Prostate gland (tissue), 2 donors: ENCODE measurements at regions not wholly inside any gene's neighbourhood (a gene's known extent, or its start where the extent isn't known, plus 50 kb on each side); places are given as distances from the start of the nearest gene placed in this dataset.

Source experiments
- DNase-seq: peaks from one replicate; pipeline ENCODE4 v3.0.0-alpha.2; 2019; ENCODE audit warnings: low spot score
- H3K27ac ChIP-seq, 2 donors: fragments of 200-600 bp; sonication (generic); 2 replicates each; pipeline ENCODE4 v1.5.1; 2017 to 2019
- H3K27me3 ChIP-seq: fragments of 200-600 bp; sonication (generic); replicated peaks from 2 replicates; pipeline ENCODE4 v1.5.1; 2019; ENCODE audit not compliant: insufficient read depth
- H3K36me3 ChIP-seq, 2 donors: fragments of 200-600 bp; sonication (generic); 1 replicate in 1 of 2; 2 replicates in 1 of 2; pipeline versions ENCODE4 v1.5.1 to v1.8.1; 2017 to 2019
- H3K4me1 ChIP-seq: fragments of 200-600 bp; sonication (generic); replicated peaks from 2 replicates; pipeline ENCODE4 v1.5.1; 2019
- H3K4me3 ChIP-seq, 2 donors: fragments of 200-600 bp; sonication (generic); 2 replicates each; pipeline ENCODE4 v1.5.1; 2017 to 2019
- H3K9me3 ChIP-seq: fragments of 200-600 bp; sonication (generic); 2 replicates; pipeline ENCODE4 v1.5.1; 2017
- POLR2A ChIP-seq: fragments of 450-650 bp; IDR thresholded peaks from one replicate; pipeline ENCODE4 v1.6.1; 2016; ENCODE audit warnings: antibody characterized with exemption, mild to moderate bottlenecking
- POLR2AphosphoS5 ChIP-seq: sonication (generic); formaldehyde crosslinking; IDR thresholded peaks from one replicate; pipeline ENCODE4 v1.6.1; 2017; ENCODE audit warnings: antibody characterized with exemption
- WGBS: methylation state at CpG from one replicate; pipeline ENCODE4 v1.1.5; 2018; 5-methylcytosine and 5-hydroxymethylcytosine counted together
- intact Hi-C: fragments of 100-400 bp; cut with DNase I; formaldehyde crosslinking; loops from one replicate; pipeline ENCODE4 v1.14.2; 2022
- TF ChIP-seq, protein P1 (sequence below), 4 experiments: fragments of 200-600 bp in 2 of 4; fragments of 450-650 bp in 2 of 4; sonication (generic) in 2 of 4; IDR thresholded peaks; 1 replicate in 3 of 4; 2 replicates in 1 of 4; pipeline ENCODE4 v1.5.1; 2016 to 2019; ENCODE audit warnings: antibody characterized with exemption in 4 of 4, mild to moderate bottlenecking in 2 of 4, moderate library complexity in 2 of 4

DNA sequence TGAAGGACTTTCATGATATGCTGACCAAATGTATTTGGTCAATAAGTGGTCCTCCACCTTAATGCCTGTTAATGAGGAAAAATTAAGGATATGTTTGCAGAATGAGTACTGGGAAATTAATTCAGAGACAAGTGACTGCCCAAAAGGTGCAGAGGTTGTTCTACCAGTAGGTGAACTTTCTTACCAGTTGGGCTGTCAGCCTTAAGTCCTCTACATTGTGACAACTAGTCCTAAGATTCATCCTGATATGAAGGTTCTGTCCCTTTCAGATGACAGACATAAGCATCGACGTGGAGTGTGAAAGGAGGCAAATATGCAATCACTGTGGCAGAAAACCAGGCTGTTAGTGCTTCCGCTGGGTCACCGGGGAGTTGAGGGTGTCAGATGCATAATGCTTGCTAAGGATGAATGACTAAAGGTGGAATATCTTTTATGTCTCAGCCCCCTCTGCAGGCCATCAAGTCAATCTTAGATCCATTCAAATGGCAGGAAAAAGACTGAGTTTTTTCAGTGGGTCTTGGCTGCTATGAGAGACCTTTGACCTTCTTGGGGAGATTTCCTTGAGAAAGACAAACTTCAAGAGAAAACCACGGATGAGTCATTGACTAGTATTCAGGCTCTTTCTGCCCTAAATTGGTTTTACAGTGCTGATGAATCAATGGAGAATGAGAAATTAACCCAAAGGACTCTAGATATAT is 226.0 kb downstream of the TPBG start:
- no peaks in the 10 kb centered on the region for H3K4me1 ChIP-seq
- intact Hi-C loops: no loop called here
- DNase-seq: no peak
- TF ChIP-seq, protein P1, sequence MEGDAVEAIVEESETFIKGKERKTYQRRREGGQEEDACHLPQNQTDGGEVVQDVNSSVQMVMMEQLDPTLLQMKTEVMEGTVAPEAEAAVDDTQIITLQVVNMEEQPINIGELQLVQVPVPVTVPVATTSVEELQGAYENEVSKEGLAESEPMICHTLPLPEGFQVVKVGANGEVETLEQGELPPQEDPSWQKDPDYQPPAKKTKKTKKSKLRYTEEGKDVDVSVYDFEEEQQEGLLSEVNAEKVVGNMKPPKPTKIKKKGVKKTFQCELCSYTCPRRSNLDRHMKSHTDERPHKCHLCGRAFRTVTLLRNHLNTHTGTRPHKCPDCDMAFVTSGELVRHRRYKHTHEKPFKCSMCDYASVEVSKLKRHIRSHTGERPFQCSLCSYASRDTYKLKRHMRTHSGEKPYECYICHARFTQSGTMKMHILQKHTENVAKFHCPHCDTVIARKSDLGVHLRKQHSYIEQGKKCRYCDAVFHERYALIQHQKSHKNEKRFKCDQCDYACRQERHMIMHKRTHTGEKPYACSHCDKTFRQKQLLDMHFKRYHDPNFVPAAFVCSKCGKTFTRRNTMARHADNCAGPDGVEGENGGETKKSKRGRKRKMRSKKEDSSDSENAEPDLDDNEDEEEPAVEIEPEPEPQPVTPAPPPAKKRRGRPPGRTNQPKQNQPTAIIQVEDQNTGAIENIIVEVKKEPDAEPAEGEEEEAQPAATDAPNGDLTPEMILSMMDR (IDR thresholded peaks at IDR 0.05): peak in 1 of 4 experiments; percentile 9
- TF ChIP-seq POLR2AphosphoS5 (no peak), POLR2A (no peak)
- no peaks in the 10 kb centered on the region for H3K9me3 ChIP-seq
- H3K27ac ChIP-seq: no peak overlapping the region
- no peaks in the 10 kb centered on the region for H3K27me3 ChIP-seq
- no peaks in the 10 kb centered on the region for H3K36me3 ChIP-seq
- no peak overlapping the region for H3K4me3 ChIP-seq
- 65% methylated on average over 5 of the region's 5 CpGs for WGBS

DNA sequence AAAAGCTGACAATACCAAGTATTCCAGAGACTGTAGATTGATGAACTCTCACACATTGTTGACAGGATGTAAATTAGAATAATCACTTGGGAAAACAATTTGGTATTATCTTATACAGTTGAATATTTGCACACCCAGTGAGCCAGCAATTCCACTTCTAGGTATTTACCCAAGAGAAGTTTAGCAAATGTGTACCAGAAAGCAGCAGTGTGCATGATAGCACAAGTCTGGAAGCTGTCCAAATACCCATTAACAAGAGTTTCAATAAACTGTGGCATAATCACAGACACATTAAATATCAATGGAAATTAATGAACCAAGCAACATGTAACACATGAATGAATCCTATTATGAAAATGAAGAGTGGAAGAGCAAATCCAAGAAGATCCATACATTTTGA is 233.6 kb downstream of the TPBG start:
- Histone ChIP-seq H3K27ac (no peak overlapping the region), H3K27me3 (no peaks in the 10 kb centered on the region), H3K9me3 (no peaks in the 10 kb centered on the region), H3K4me1 (no peaks in the 10 kb centered on the region), H3K4me3 (no peak overlapping the region), H3K36me3 (no peaks in the 10 kb centered on the region)
- intact Hi-C loops: no loop called here
- TF ChIP-seq, protein P1 (IDR thresholded peaks at IDR 0.05): no peak
- TF ChIP-seq POLR2A: no peak
- no peak for TF ChIP-seq POLR2AphosphoS5
- no peak for DNase-seq

DNA sequence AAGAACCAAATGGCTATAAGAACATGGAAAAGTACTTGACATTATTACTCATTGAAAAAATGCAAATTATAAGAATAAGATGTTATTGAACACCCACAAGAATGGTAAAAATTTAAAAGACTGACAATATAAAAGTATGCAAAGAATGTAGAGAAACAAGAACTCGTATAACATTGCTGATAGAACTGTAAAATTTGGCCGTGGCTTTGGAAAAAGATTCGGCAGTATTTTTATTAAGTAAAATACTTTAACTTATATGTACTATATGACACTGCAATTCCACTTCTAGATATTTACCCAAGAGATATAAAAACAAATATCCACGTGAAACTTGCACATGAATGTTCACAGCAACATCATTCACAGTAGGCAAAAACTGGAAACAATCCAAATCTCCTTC is 239.2 kb downstream of the TPBG start:
- TF ChIP-seq POLR2AphosphoS5 (no peak), POLR2A (no peak)
- TF ChIP-seq, protein P1 (IDR thresholded peaks at IDR 0.05): no peak

DNA sequence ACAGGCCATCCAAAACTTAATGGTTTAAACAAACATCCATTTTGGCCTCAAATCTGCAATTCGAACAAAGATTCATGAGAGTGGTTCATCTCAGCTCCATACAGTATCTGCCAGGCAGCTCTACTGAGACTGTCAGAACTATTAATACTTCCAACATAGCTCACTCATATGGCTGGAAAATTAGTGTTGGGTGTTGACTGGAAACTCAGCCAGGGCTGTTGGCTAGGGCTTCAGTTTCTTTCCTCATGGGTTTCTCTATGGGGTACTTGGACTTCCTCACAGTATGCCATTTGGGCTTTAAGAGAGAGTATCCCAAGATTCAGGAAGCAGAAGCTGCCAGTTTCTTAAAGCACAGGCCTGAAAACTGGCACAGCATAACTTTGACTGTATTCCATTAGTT is 240.3 kb downstream of the TPBG start:
- no peak overlapping the region for H3K4me3 ChIP-seq
- no peak overlapping the region for H3K27ac ChIP-seq
- intact Hi-C loops: no loop called here
- 69% methylated on average over 1 of the region's 1 CpG for WGBS
- no peaks in the 10 kb centered on the region for H3K9me3 ChIP-seq
- H3K27me3 ChIP-seq: no peaks in the 10 kb centered on the region
- H3K4me1 ChIP-seq: no peaks in the 10 kb centered on the region
- no peak for DNase-seq
- TF ChIP-seq, protein P1 (IDR thresholded peaks at IDR 0.05): no peak
- TF ChIP-seq POLR2A: no peak
- TF ChIP-seq POLR2AphosphoS5: no peak
- no peaks in the 10 kb centered on the region for H3K36me3 ChIP-seq

More for the DNA sequence above, 239.2 kb downstream of the TPBG start:
- Histone ChIP-seq H3K9me3 (no peaks in the 10 kb centered on the region), H3K4me1 (no peaks in the 10 kb centered on the region), H3K36me3 (no peaks in the 10 kb centered on the region), H3K4me3 (no peak overlapping the region), H3K27ac (no peak overlapping the region), H3K27me3 (no peaks in the 10 kb centered on the region)
- intact Hi-C loops: no loop called here
- DNase-seq: no peak
- 68% methylated on average over 4 of the region's 4 CpGs for whole genome bisulfite sequencing

DNA sequence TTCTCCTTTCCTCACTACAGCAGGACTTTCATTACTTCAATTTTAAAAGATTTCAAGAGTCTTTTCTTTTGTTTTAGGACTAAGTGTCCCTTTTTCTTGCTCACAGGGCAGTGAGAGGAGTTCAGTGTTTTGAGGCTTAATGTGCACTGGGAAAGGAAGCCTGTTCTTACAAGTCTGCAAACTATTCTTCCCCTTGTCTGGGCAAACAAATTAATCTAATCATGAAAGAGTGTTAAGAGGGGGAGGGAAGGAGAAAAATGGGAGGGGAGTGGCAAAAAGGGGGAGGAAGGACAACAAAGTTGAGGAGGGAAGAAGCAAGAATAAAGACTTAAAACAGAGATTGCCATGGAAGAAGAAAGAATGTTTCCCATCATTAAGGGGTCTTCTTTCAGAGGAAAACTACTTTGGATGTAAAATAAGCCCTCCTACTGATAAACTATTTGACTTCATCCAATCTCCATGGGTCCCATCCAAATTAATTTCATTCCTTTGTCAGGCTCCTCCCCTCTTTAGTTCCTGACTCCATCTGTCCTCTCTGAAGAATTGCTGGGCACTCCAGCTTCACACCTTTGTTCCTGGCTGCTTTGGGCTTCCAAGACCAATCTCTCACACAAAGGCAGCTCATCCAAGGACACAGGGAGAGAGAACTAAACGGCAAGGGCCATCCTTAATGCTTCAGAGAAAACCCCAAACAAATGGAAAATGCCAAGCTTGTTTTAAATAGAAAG is 244.5 kb downstream of the TPBG start:
- Histone ChIP-seq H3K4me1 (no peaks in the 10 kb centered on the region), H3K27me3 (no peaks in the 10 kb centered on the region), H3K9me3 (no peaks in the 10 kb centered on the region), H3K4me3 (no peak overlapping the region), H3K27ac (no peak overlapping the region), H3K36me3 (no peaks in the 10 kb centered on the region)
- 7% methylated on average over 1 of the region's 1 CpG for WGBS
- TF ChIP-seq, protein P1 (IDR thresholded peaks at IDR 0.05): no peak
- TF ChIP-seq POLR2A (no peak), POLR2AphosphoS5 (no peak)
- DNase-seq: no peak
- intact Hi-C loops: no loop called here
